Type B pancreatic cell (in vitro differentiated cells): ENCODE measurements at regions not wholly inside any gene's neighbourhood (a gene's known extent, or its start where the extent isn't known, plus 50 kb on each side); places are given as distances from the start of the nearest gene placed in this dataset.

Experiments used
- DNase-seq: peaks from one replicate; pipeline ENCODE4 v3.0.0; 2021; ENCODE audit warnings: mixed read lengths; ENCODE audit not compliant: unreplicated experiment; ENCODE audit errors: extremely low spot score
- H3K27ac Mint-ChIP-seq: 2 replicates; pipeline ENCODE4 v1.8.0; 2021; ENCODE audit warnings: mild to moderate bottlenecking, mixed read lengths
- H3K27me3 Mint-ChIP-seq: 2 replicates; pipeline ENCODE4 v1.8.0; 2021; ENCODE audit warnings: mixed read lengths
- H3K36me3 Mint-ChIP-seq: 2 replicates; pipeline ENCODE4 v1.8.0; 2021; ENCODE audit warnings: mixed read lengths
- H3K4me1 Mint-ChIP-seq: one replicate; pipeline ENCODE4 v1.8.0; 2021; ENCODE audit warnings: mixed read lengths; ENCODE audit not compliant: unreplicated experiment
- H3K4me3 Mint-ChIP-seq: 2 replicates; pipeline ENCODE4 v1.8.0; 2021; ENCODE audit warnings: mild to moderate bottlenecking, mixed read lengths
- H3K9me3 Mint-ChIP-seq: 2 replicates; pipeline ENCODE4 v1.8.0; 2021; ENCODE audit warnings: mixed read lengths
- TF ChIP-seq, protein P1 (sequence below): fragments of 200-600 bp; sonication (generic); conservative IDR thresholded peaks from 2 replicates; pipeline ENCODE4 v1.5.0; 2021; ENCODE audit warnings: antibody characterized with exemption, mild to moderate bottlenecking

GRCh38 chr17:73768691-73769090 is 124.4 kb upstream of the SDK2 start:
- Mint-ChIP-seq H3K27ac (no peak overlapping the region), H3K27me3 (peaks cover 29% of the 10 kb centered on the region), H3K4me3 (no peak overlapping the region), H3K36me3 (no peaks in the 10 kb centered on the region), H3K4me1 (peaks cover 14% of the 10 kb centered on the region), H3K9me3 (no peaks in the 10 kb centered on the region)
- TF ChIP-seq, protein P1, sequence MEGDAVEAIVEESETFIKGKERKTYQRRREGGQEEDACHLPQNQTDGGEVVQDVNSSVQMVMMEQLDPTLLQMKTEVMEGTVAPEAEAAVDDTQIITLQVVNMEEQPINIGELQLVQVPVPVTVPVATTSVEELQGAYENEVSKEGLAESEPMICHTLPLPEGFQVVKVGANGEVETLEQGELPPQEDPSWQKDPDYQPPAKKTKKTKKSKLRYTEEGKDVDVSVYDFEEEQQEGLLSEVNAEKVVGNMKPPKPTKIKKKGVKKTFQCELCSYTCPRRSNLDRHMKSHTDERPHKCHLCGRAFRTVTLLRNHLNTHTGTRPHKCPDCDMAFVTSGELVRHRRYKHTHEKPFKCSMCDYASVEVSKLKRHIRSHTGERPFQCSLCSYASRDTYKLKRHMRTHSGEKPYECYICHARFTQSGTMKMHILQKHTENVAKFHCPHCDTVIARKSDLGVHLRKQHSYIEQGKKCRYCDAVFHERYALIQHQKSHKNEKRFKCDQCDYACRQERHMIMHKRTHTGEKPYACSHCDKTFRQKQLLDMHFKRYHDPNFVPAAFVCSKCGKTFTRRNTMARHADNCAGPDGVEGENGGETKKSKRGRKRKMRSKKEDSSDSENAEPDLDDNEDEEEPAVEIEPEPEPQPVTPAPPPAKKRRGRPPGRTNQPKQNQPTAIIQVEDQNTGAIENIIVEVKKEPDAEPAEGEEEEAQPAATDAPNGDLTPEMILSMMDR = no peak
- DNase-seq = no peak

DNA sequence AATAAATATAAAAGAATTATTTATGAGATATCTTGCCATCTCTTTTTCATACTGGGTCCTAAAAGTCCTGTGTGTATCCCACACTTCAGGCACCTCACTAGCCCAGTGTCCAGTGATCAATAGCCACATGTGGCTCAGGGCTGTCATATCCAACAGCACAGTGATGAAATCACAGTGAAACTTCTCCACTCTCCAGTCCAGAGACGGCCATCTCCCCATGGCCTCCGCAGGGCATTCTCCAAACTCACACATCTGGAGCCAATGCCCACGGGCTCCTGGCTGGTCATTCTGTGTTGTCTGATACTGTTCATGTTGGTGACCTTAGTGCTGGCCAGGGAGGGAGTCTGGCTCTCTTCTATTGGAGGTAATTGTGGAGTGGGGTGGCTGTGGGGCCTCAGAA is 125.2 kb upstream of the SDK2 start:
- no peak for DNase-seq
- Mint-ChIP-seq H3K4me1 (peaks cover 15% of the 10 kb centered on the region), H3K27me3 (peaks cover 30% of the 10 kb centered on the region), H3K9me3 (no peaks in the 10 kb centered on the region), H3K27ac (no peak overlapping the region), H3K4me3 (no peak overlapping the region), H3K36me3 (no peaks in the 10 kb centered on the region)
- TF ChIP-seq, protein P1 = no peak

DNA sequence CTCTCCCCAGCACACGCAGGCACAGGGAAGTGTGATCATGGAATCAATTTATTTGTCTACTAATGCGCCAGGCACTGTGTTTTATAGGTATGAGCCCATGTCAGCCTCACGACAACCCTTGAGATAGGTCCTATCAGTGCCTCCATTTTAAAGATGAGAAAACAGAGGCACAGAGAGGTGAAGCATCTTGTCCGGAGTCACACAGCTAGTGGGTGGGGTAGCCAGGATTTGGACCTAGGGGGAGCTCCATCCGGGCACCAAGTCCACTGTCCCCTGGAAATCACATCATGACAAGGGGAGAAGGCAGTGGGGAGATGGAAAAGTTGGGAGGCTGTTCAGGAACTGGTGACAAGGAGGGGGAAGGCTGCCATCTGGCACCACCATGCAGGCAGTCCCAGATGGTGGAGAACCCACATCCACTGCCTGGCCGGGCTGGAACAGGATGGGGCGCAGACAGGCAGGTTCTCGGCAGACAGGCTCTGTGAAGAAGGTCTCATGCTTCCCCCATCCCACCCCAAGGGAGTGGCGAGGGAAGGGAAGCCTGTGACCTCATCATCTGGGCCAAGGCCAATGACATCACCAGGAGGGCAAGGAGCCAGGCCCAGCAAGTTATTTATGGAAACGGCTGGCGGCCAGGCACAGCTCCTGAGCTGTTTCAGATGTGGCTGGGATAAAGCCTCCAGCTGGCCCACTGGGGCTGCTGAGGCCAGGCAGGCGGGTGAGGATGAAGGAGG is 126.0 kb upstream of the SDK2 start:
- no peak for DNase-seq
- TF ChIP-seq, protein P1 = no peak
- Mint-ChIP-seq H3K4me3 (no peak overlapping the region), H3K36me3 (no peaks in the 10 kb centered on the region), H3K9me3 (no peaks in the 10 kb centered on the region), H3K27ac (no peak overlapping the region), H3K27me3 (peaks cover 33% of the 10 kb centered on the region), H3K4me1 (peaks cover 19% of the 10 kb centered on the region)

DNA sequence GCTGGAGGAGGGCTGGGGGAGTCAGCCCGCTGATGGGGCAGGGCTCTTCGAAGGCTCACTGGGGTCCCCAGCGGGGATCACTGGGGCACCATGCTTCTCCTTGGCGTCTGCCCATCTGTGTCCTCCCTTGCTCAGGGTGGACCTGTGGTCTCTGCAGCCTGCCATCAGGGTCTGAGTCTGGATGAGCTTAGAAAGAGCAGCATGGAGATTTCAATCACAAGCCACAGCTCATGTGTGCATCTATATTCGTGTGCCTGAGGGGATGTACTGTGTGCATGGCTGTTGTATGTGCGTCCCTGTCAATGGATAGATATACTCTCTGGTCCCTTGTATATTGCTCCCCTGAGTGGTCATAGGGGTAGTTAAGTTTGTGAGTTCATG is 126.6 kb upstream of the SDK2 start:
- H3K9me3 Mint-ChIP-seq = no peaks in the 10 kb centered on the region
- no peaks in the 10 kb centered on the region for H3K36me3 Mint-ChIP-seq
- TF ChIP-seq, protein P1 = no peak
- no peak for DNase-seq
- H3K4me3 Mint-ChIP-seq = no peak overlapping the region
- H3K27me3 Mint-ChIP-seq = peaks cover 28% of the 10 kb centered on the region
- peaks cover 19% of the 10 kb centered on the region for H3K4me1 Mint-ChIP-seq
- H3K27ac Mint-ChIP-seq = no peak overlapping the region

DNA sequence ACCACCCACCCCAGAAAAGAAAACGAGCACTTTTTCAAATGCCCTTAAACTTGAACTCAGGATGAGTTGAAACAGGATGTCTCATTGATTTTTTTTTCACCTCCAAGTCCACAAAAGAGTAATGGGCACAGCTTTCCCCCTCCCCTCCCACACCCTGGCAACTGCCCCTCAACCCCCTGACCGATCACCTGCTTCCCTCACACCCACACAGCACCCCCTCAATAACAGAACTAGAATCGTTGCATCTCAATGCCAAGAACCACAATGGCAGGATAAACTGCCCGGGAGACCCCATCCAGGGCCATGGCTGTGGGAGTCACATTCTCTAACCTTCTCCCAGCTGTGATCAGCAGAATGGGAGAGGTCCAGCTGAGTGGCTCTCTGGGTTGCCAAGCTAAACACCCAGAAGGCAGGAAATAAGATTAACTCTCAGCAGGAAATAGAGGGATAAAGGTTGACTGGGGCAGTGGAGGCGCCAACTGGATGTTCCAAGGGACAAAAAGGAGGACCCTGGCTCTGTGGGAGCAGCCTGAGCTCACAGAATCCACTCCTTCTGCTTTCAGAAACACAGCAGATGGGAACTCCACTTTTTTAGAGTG is 128.0 kb upstream of the SDK2 start:
- TF ChIP-seq, protein P1 = no peak
- DNase-seq = no peak
- H3K4me3 Mint-ChIP-seq = no peak overlapping the region
- peaks cover 34% of the 10 kb centered on the region for H3K27me3 Mint-ChIP-seq
- H3K4me1 Mint-ChIP-seq = peaks cover 15% of the 10 kb centered on the region
- H3K27ac Mint-ChIP-seq = no peak overlapping the region
- H3K9me3 Mint-ChIP-seq = no peaks in the 10 kb centered on the region
- H3K36me3 Mint-ChIP-seq = no peaks in the 10 kb centered on the region
